Testis (tissue), 2 donors: ENCODE measurements at regions not wholly inside any gene's neighbourhood (a gene's known extent, or its start where the extent isn't known, plus 50 kb on each side); places are given as distances from the start of the nearest gene placed in this dataset.

ENCODE experiments used
- DNase-seq: peaks from one replicate; pipeline ENCODE4 v3.0.0-alpha.2; 2019
- H3K27ac ChIP-seq, 2 donors: fragments of 200-600 bp; sonication (generic); one replicate each; pipeline ENCODE4 v1.5.1; 2019
- H3K27me3 ChIP-seq: fragments of 200-600 bp; sonication (generic); one replicate; pipeline ENCODE4 v1.5.1; 2019
- H3K36me3 ChIP-seq: fragments of 200-600 bp; sonication (generic); one replicate; pipeline ENCODE4 v1.5.1; 2017; ENCODE audit warnings: low read depth; ENCODE audit errors: missing control alignments
- H3K4me1 ChIP-seq: fragments of 200-600 bp; sonication (generic); one replicate; pipeline ENCODE4 v1.5.1; 2019
- H3K4me3 ChIP-seq, 2 donors: fragments of 200-600 bp; sonication (generic); one replicate each; pipeline ENCODE4 v1.5.1; 2017 to 2019
- H3K9me3 ChIP-seq: fragments of 200-600 bp; sonication (generic); one replicate; pipeline ENCODE4 v1.5.1; 2017
- POLR2A ChIP-seq: fragments of 450-650 bp; IDR thresholded peaks from one replicate; pipeline ENCODE4 v1.6.1; 2017; ENCODE audit warnings: antibody characterized with exemption, mild to moderate bottlenecking, moderate library complexity
- WGBS, 2 donors: methylation state at CpG; one replicate each; pipeline ENCODE4 v1.1.5; 2018; 5-methylcytosine and 5-hydroxymethylcytosine counted together
- intact Hi-C: fragments of 100-400 bp; cut with DNase I; formaldehyde crosslinking; loops from one replicate; pipeline ENCODE4 v1.15.1; 2023; ENCODE audit warnings: low total_unique reads
- TF ChIP-seq, protein P1 (sequence below), 3 experiments: fragments of 450-650 bp in 2 of 3; fragments of 200-600 bp in 1 of 3; sonication (generic) in 1 of 3; IDR thresholded peaks; one replicate each; pipeline ENCODE4 v1.5.1; 2016 to 2019; ENCODE audit warnings: antibody characterized with exemption in 3 of 3, mild to moderate bottlenecking in 2 of 3, moderate library complexity in 1 of 3

DNA sequence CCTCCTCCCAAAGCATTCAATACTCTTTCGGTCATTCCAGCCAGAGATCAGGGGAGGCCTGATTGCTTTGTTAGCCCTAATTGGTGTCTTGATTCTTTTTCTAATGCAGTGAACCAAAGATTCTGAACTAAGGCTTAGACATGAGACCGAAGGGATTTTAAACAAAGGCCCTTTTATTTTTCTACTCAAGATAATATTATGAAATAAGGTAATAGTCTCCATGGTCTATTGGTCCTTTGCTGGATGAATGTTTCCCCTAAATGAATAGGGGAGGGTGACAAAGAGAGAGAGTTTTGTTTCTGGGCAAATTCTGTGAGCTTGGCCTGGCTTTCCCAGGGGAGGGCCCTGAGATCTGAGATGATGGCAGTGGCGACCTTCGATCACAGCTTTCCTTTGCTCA is 449.1 kb downstream of the TYW1 start:
- intact Hi-C loops, result no loop called here
- H3K9me3 ChIP-seq, result no peaks in the 10 kb centered on the region
- H3K4me3 ChIP-seq, result no peak overlapping the region
- H3K27me3 ChIP-seq, result no peaks in the 10 kb centered on the region
- H3K36me3 ChIP-seq, result no peaks in the 10 kb centered on the region
- H3K27ac ChIP-seq, result no peak overlapping the region
- H3K4me1 ChIP-seq, result no peaks in the 10 kb centered on the region
- 85 to 91% methylated on average over 4 of the region's 4 CpGs for WGBS, 2 donors
- TF ChIP-seq, protein P1, sequence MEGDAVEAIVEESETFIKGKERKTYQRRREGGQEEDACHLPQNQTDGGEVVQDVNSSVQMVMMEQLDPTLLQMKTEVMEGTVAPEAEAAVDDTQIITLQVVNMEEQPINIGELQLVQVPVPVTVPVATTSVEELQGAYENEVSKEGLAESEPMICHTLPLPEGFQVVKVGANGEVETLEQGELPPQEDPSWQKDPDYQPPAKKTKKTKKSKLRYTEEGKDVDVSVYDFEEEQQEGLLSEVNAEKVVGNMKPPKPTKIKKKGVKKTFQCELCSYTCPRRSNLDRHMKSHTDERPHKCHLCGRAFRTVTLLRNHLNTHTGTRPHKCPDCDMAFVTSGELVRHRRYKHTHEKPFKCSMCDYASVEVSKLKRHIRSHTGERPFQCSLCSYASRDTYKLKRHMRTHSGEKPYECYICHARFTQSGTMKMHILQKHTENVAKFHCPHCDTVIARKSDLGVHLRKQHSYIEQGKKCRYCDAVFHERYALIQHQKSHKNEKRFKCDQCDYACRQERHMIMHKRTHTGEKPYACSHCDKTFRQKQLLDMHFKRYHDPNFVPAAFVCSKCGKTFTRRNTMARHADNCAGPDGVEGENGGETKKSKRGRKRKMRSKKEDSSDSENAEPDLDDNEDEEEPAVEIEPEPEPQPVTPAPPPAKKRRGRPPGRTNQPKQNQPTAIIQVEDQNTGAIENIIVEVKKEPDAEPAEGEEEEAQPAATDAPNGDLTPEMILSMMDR (IDR thresholded peaks at IDR 0.05), result no peak
- no peak for TF ChIP-seq POLR2A
- no peak for DNase-seq

- Histone ChIP-seq H3K36me3 (no peaks in the 10 kb centered on the region), H3K4me3 (no peak overlapping the region), H3K27ac (no peak overlapping the region), H3K4me1 (no peaks in the 10 kb centered on the region), H3K27me3 (no peaks in the 10 kb centered on the region), H3K9me3 (no peaks in the 10 kb centered on the region)
- no peak for TF ChIP-seq POLR2A
- TF ChIP-seq, protein P1 (IDR thresholded peaks at IDR 0.05), result no peak
- no peak for DNase-seq
- intact Hi-C loops, result no loop called here
Observed at GRCh38 chr7:67447297-67447696, 450.7 kb downstream of the TYW1 start.

- no peak for TF ChIP-seq POLR2A
- TF ChIP-seq, protein P1 (IDR thresholded peaks at IDR 0.05), result no peak
- no peaks in the 10 kb centered on the region for H3K9me3 ChIP-seq
- intact Hi-C loops, result no loop called here
- no peak overlapping the region for H3K4me3 ChIP-seq
- H3K4me1 ChIP-seq, result no peaks in the 10 kb centered on the region
- no peaks in the 10 kb centered on the region for H3K36me3 ChIP-seq
- H3K27me3 ChIP-seq, result no peaks in the 10 kb centered on the region
- 95% methylated on average over 1 of the region's 1 CpG for WGBS, 2 donors
- no peak for DNase-seq
- H3K27ac ChIP-seq, result no peak overlapping the region
Observed at GRCh38 chr7:67448271-67448670, 451.6 kb downstream of the TYW1 start.

DNA sequence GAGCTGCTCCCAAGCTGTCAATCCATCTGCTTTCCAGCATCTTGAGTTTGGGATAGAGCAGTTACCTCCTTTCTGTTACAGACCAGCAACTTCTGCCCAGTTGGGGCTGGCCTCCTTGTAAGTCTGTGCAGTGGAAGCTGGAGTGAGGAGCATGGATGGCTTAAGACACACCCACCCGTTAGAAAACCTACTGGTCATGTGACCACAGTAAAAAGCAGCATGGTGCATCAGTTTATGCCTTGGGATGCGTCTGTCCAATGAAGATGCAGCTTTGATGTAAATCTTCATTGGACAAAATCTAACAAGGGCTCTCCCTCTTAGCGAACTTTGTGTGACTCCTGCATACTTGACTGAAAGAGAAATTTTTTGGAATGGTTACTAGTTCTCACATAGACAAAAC is 453.5 kb downstream of the TYW1 start:
- no peak for DNase-seq

DNA sequence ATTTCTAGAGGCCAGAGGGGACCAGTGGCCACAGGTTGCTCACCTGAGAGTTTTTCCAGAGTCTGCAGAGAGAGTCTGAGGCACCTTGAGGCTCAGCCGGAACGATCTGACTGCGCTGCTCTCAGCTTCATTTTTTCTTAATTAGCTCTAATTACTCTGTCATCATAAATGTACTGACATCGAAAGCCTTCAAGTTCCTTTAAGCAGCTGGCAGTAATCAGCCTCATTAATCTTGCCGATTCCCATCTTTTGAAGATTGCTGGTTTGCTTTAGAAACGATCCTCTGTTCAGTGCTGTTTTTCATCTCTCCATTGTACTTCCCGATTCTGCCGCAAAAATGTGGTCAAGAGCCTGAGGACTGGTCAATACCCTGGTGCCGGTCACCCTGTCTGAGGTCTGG is 454.7 kb downstream of the TYW1 start:
- 65 to 85% methylated on average over 8 to 9 of the region's 9 CpGs for WGBS, 2 donors
- DNase-seq, result no peak
- Histone ChIP-seq H3K27me3 (no peaks in the 10 kb centered on the region), H3K4me1 (no peaks in the 10 kb centered on the region), H3K9me3 (no peaks in the 10 kb centered on the region), H3K36me3 (no peaks in the 10 kb centered on the region), H3K4me3 (no peak overlapping the region), H3K27ac (no peak overlapping the region)
- TF ChIP-seq, protein P1 (IDR thresholded peaks at IDR 0.05), result no peak
- TF ChIP-seq POLR2A, result no peak
- intact Hi-C loops, result no loop called here

More for the DNA sequence above, 453.5 kb downstream of the TYW1 start:
- WGBS, 2 donors, result 75 to 92% methylated on average over 3 of the region's 3 CpGs
- no peak overlapping the region for H3K27ac ChIP-seq
- no peaks in the 10 kb centered on the region for H3K36me3 ChIP-seq
- H3K27me3 ChIP-seq, result no peaks in the 10 kb centered on the region
- H3K4me3 ChIP-seq, result no peak overlapping the region
- no peaks in the 10 kb centered on the region for H3K4me1 ChIP-seq
- no peak for TF ChIP-seq POLR2A
- TF ChIP-seq, protein P1 (IDR thresholded peaks at IDR 0.05), result no peak
- intact Hi-C loops, result no loop called here
- no peaks in the 10 kb centered on the region for H3K9me3 ChIP-seq
